ENCODE measurements at regions not wholly inside any gene's neighbourhood (a gene's known extent, or its start where the extent isn't known, plus 50 kb on each side); places are given as distances from the start of the nearest gene placed in this dataset.
A peak's percentile ranks its signal among the peaks of the same experiment; 100 is the strongest.

DNA sequence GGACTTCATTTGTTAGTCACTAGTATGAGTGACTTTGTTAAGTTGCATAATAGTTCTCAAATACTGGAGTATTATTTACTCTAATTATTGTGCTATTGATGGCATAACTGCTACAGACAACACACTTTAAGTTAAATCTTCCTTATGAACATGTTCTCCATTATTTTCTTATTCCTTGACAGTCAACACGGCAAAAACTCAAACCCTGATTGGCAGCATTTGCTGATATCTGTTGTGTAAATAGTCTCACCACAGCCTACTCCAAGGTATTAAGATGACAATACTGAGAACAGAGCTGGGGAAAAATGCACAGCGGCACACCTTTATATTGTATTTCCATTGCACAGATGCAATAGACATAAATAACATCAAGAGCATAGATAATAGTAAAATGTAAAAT is 568.0 kb upstream of the AADAT start:
- H3K4me3 Mint-ChIP-seq: no peak overlapping the region
- H3K9me3 Mint-ChIP-seq: peaks cover 0 to 8% of the 10 kb centered on the region in 2 donors
- H3K27me3 Mint-ChIP-seq: no peaks in the 10 kb centered on the region
- DNase-seq (no peak), ATAC-seq (no peak)
- no peaks in the 10 kb centered on the region for H3K4me1 Mint-ChIP-seq
- no peak overlapping the region for H3K27ac Mint-ChIP-seq

DNA sequence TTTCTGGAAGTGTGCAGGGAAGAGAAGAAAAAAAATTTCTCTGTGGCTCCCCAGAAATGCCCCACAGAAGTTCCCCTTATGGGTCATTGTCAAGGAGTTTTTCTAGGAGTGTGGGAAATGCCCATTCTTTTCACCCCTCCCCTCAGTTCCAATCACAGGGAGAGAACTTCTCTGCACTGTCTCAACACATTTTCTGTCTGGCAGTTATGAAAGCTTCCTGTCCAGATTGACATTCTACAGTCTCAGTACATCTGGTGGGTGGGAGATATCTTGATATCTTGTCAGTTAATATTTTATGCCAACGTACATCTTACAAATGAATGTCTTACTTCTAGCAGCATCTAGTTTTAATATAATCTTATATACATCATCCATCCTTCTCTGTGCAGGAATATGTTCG is 566.8 kb upstream of the AADAT start:
- H3K9me3 Mint-ChIP-seq: peaks cover 0 to 4% of the 10 kb centered on the region in 2 donors

DNA sequence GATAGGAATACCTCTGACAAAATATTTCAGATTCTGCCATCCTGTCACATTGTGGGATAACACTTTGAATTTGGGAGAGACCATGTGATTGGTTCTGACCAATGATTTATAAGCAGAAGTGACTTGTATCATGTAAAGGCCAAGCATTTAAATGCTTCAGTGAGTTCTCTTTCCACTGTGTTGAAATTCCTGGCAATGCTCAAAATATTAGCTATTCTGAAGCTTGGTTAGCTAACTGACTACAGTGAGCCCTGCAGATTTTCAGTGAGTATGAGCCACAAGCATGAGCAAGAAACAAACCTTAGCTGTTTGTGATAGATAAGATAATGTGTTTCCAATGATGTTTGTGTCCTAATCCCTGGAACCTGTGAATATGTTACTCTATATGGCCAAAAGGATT is 562.8 kb upstream of the AADAT start:
- peaks cover 0 to 4% of the 10 kb centered on the region in 2 donors for H3K9me3 Mint-ChIP-seq
- DNase-seq: no peak
- no peaks in the 10 kb centered on the region for H3K4me1 Mint-ChIP-seq
- ATAC-seq: no peak
- no peaks in the 10 kb centered on the region for H3K27me3 Mint-ChIP-seq
- no peak overlapping the region for H3K27ac Mint-ChIP-seq
- no peak overlapping the region for H3K4me3 Mint-ChIP-seq

More for the DNA sequence above, 566.8 kb upstream of the AADAT start:
- no peaks in the 10 kb centered on the region for H3K27me3 Mint-ChIP-seq
- ATAC-seq (no peak), DNase-seq (no peak)
- no peaks in the 10 kb centered on the region for H3K4me1 Mint-ChIP-seq
- no peak overlapping the region for H3K4me3 Mint-ChIP-seq
- H3K27ac Mint-ChIP-seq: no peak overlapping the region

DNA sequence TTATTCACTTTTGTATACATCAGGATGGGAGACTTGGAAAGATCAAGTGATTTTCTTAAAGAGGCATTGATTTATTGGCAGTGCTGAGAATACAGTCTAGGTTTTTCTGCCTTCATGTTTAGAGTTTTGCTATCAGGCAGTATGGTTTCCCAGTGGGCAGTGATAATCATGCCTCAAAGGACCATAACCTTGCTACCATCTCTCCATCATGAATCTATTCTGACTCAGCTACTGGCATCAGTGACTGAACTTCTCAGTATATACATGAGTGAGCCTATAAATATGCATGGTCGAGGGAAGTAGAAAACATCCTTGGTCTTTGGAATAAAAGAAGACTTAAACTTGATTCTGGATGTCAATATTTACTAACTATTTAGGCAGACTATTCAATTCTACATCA is 562.0 kb upstream of the AADAT start:
- Mint-ChIP-seq H3K4me1 (no peaks in the 10 kb centered on the region), H3K27ac (no peak overlapping the region), H3K27me3 (no peaks in the 10 kb centered on the region), H3K9me3 (peaks cover 0 to 4% of the 10 kb centered on the region in 2 donors), H3K4me3 (no peak overlapping the region)
- DNase-seq (no peak), ATAC-seq (no peak)

DNA sequence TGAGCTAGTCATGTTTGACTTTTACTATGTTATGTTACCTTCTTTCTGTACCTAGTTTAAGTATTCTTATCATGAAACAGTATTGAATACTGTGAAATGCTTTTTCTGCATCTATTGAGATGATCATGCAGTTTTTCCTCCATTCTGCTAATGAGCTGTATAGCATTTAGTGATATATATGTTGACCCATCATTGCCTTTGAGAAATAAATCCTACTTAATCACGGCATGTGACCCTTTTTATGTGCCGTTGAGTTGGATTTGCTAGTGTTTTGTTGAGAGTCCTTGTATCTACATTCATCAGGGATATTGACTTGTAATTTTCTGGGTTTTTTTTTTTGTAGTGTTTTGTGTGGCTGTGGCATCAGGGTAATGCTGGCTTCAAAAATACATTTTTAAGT is 537.7 kb upstream of the AADAT start:
- DNase-seq (no peak), ATAC-seq (no peak)
- H3K4me3 Mint-ChIP-seq: no peak overlapping the region
- peak overlapping the region in 1 of 2 donors; percentile 42 for H3K27ac Mint-ChIP-seq
- H3K4me1 Mint-ChIP-seq: no peaks in the 10 kb centered on the region
- H3K27me3 Mint-ChIP-seq: no peaks in the 10 kb centered on the region
- peaks cover 19 to 25% of the 10 kb centered on the region in 2 donors for H3K9me3 Mint-ChIP-seq

DNA sequence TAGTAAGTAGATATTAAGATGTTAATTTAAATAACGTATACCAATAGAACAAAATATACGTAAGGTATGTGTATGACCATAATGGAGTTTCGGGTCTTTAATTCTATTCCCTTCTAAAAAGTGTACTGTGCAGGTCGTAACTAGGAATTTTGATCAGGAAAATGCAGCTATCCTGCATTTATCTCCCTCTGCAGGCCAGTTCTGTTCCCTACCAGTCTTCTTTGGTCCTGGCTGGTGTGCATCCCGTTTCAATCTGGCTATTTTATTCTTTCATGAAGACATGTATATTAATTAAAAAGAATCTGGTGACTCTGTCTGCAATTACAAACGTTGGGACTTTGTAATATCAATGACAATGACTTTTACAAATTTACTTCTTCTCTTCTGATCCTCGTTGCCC is 534.1 kb upstream of the AADAT start:
- H3K27me3 Mint-ChIP-seq: no peaks in the 10 kb centered on the region
- H3K4me1 Mint-ChIP-seq: no peaks in the 10 kb centered on the region
- ATAC-seq (no peak), DNase-seq (no peak)
- H3K4me3 Mint-ChIP-seq: no peak overlapping the region
- H3K27ac Mint-ChIP-seq: no peak overlapping the region
- peaks cover 0 to 10% of the 10 kb centered on the region in 2 donors for H3K9me3 Mint-ChIP-seq

DNA sequence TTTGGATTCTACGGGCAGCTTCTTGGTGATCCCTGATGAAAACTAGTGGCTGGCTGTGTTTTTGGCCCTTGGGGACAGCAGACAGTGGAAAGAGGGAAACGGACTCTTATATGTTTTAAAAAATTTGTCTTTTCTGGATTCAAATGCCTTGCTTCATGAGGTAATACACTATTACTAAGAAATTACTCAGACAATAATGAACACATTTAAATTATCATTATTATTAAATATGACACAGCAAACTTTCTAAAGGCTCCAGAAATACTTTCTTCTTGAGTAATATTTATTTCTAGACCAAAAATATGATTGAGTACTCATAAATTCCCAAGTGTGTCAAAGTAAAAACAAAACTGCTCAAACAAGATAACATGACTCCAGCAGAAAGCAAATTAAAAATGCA is 520.7 kb upstream of the AADAT start:
- no peak overlapping the region for H3K4me3 Mint-ChIP-seq
- no peak overlapping the region for H3K27ac Mint-ChIP-seq
- no peaks in the 10 kb centered on the region for H3K4me1 Mint-ChIP-seq
- no peaks in the 10 kb centered on the region for H3K27me3 Mint-ChIP-seq
- DNase-seq (no peak), ATAC-seq (no peak)
- H3K9me3 Mint-ChIP-seq: peaks cover 1 to 10% of the 10 kb centered on the region in 2 donors

DNA sequence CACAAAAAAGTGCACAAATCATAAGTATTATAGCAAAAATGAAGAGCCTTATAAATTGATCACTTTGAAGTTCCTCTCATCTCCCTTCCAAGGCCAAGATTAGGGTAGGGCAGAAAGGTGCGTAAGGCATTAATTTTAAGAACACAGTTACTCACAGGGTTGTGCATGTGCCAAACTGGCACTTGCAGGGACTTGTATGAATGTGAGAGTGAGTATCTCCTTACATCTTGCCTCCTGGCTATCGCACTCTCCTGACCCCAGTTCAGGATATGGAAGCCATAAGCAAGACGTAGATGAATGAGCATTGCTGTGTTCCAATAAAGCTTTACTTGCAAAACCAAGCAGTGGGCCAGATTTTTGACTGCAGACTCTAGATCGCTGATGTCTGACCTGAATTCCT is 510.1 kb upstream of the AADAT start:
- Mint-ChIP-seq H3K27me3 (no peaks in the 10 kb centered on the region), H3K9me3 (peaks cover under 1% of the 10 kb centered on the region in 2 donors), H3K27ac (no peak overlapping the region), H3K4me3 (no peak overlapping the region), H3K4me1 (no peaks in the 10 kb centered on the region)
- DNase-seq (no peak), ATAC-seq (no peak)

DNA sequence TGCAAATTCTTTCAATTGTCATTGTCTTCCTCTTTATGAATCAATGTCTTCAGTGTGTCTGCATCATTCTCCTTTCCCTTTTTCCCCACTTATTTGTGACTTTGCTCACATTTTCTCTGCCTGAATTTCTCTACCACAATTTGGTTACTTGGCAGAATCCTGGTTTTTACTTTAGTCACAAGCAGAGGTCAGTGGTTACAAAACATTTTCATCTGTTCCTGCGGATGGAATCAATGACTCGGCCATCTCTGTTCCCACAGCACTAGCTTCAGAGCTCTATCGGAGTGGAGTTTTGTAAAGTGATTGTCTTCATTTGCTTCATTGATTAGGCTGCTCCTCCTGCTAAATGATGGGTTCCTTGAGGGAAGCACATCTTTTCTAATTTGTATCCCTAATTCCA is 501.3 kb upstream of the AADAT start:
- DNase-seq: no peak
- H3K27me3 Mint-ChIP-seq: no peaks in the 10 kb centered on the region

DNA sequence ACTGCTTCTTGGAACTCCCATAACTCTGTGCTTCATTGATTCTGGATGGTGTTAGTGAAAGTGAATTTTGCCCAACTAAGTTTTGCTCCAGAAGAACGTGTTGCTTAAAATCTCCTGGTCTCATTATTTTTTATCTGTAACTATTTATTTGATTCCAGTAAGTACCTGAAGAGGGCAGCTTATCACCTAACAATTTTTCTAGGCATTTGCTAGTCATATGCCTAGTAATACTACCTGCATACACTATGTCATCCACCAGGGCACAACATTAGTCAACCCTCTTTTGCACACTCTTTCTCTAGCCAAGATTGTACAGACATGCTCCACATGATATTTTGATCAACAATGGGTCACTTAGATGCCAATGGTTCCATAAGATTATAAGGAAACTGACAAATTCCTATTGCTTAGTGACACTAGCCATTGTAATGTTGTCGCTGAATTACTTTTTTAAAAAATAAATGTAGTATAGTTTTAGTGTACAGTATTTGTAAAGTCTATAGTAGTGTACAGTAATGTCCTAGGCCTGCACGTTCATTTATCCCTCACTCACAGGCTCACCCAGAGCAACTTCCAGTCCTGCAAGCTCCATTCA is 499.9 kb upstream of the AADAT start:
- Mint-ChIP-seq H3K4me1 (no peaks in the 10 kb centered on the region), H3K27ac (no peak overlapping the region), H3K4me3 (no peak overlapping the region), H3K27me3 (no peaks in the 10 kb centered on the region), H3K9me3 (peaks cover 7 to 24% of the 10 kb centered on the region in 2 donors)
- ATAC-seq (no peak), DNase-seq (no peak)

More for the DNA sequence above, 501.3 kb upstream of the AADAT start:
- Mint-ChIP-seq H3K4me3 (no peak overlapping the region), H3K4me1 (no peaks in the 10 kb centered on the region), H3K9me3 (peaks cover 7 to 24% of the 10 kb centered on the region in 2 donors), H3K27ac (no peak overlapping the region)
- ATAC-seq: no peak

DNA sequence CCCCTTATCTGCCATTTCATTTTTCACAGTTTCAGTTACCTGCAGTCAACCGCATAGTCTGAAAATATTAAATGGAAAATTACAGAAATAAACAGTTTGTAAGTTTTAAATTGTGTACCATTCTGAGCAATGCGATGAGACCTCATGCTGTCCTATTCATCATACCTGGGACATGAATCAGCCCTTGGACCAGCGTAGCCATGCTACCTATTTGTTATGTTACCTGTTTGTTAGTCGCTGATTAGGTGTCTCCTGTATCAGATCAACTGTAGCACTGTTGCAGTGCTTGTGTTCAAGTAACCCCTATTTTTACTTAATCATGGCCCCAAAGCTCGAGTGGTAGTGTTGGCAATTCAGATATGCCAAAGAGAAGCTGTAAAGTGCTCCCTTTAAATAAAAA is 492.2 kb upstream of the AADAT start:
- Mint-ChIP-seq H3K27me3 (no peaks in the 10 kb centered on the region), H3K9me3 (peaks cover 16 to 34% of the 10 kb centered on the region in 2 donors), H3K27ac (no peak overlapping the region), H3K4me1 (no peaks in the 10 kb centered on the region), H3K4me3 (no peak overlapping the region)
- DNase-seq (no peak), ATAC-seq (no peak)

DNA sequence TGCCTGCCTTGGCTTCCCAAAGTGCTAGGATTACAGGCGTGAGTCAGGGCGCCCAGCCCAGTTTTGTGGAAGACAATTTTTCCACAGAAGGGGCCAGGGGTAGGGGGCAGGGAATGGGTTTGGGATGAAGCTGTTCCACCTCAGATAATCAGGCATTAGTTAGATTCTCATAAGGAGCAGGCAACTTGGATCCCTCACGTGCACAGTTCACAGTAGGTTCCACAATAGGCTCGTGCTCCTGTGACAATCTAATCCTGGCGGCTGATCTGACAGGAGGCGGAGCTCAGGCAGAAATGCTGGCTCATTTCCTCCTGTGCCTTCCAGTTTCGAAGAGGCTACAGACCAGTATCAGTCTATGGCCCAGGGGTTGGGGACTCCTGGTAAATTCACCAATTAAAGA is 491.6 kb upstream of the AADAT start:
- H3K4me1 Mint-ChIP-seq: no peaks in the 10 kb centered on the region
- no peak overlapping the region for H3K27ac Mint-ChIP-seq
- ATAC-seq (no peak), DNase-seq (no peak)
- H3K9me3 Mint-ChIP-seq: peaks cover 20 to 38% of the 10 kb centered on the region in 2 donors
- no peak overlapping the region for H3K4me3 Mint-ChIP-seq
- no peaks in the 10 kb centered on the region for H3K27me3 Mint-ChIP-seq

DNA sequence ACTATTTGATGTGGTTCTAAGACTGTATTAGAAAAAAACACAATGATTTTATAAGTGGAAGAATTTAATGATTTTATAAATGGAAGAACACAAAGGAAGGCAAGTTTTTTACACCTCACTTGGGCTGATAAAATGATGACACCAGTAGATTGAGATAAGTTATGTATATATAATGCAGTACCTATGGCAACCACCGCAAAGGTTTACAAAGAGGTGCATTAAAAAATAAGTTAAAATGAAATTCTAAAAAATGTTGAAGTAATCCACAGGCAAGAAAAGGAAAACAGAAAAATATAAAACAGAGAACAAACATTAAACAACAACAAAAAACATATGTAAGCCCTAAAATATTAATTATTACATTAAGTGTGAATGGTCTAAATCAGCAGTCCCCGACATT is 490.9 kb upstream of the AADAT start:
- Mint-ChIP-seq H3K27ac (no peak overlapping the region), H3K4me3 (no peak overlapping the region), H3K27me3 (no peaks in the 10 kb centered on the region), H3K9me3 (peaks cover 20 to 38% of the 10 kb centered on the region in 2 donors), H3K4me1 (no peaks in the 10 kb centered on the region)
- ATAC-seq (no peak), DNase-seq (no peak)

DNA sequence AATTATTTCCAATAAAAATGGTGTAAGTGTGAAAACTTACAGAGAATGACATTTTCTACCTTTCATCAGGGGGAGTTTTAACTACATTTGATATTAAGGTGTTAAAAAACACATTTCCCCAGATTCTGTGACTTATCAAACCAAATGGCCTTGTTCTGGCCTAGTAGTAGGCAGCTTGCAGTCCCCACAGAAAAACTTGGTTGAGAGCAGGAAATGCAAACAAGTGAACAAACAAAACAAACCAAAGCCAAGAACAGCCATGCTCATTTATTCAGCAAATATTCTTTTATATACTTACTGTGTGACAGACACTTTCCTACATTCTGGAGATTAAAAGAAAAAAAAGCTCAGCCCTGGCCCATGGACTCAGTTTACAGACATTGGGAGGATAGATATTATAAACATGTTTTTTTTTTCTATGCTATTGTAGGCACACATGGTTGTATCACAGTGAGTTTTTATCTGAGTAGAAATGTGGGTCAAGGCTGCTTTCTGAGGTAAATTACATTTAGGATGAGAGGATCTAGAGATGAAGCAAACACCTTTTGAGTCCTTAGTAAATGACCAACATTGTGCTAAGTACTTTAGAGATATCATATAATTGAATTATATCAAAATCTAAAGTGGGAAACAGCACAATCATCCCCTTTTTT is 449.2 kb upstream of the AADAT start:
- ATAC-seq (no peak), DNase-seq (no peak)
- Mint-ChIP-seq H3K4me1 (no peaks in the 10 kb centered on the region), H3K9me3 (peaks cover 13 to 19% of the 10 kb centered on the region in 2 donors), H3K27me3 (no peaks in the 10 kb centered on the region), H3K4me3 (no peak overlapping the region), H3K27ac (no peak overlapping the region)

DNA sequence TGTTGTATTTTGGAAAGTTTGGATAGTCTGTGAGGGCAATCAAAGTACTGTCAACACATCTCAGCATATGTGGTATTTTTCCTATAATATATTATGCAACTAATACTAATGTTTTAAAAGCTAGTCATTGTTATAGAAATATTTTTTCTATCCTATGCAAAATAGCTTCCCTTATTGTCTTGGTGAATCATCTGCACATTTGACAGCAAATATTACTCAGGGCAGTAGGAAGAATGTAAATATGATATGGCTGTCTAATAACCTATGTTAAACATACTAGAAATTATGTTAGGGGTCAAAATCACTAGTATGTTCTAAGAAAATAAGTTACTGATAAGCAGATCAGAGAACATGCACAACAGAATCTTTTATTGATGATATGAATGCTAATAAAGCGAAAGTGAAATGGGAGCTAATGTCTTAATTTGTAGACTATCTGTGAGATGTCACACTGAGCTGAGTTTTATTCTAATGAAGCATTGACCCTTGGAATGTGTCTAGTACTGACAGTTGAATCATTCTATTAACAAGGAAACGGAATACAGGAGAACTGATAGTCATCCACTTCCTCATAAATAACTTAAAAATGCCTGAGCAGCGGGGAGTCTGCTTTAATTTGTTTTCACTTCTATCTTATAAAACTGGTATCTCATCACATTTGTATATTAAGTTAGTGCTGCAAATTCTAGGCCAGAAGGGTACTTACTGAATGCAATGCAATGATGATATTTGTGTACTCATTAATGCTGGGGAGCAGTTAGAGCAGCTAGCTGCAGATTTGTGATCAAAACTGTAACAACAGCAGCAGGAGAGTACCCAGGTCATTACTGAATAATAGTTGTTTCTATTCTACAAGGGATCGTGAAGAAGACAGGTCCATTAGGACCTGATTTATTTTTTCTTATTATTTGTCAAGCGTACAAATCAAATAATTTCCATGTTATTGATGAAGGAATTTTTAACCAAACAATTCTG is 440.3 kb upstream of the AADAT start:
- Mint-ChIP-seq H3K4me1 (no peaks in the 10 kb centered on the region), H3K27me3 (no peaks in the 10 kb centered on the region), H3K27ac (no peak overlapping the region), H3K4me3 (no peak overlapping the region), H3K9me3 (peaks cover 0 to 4% of the 10 kb centered on the region in 2 donors)
- no peak for ATAC-seq
- no peak for DNase-seq

DNA sequence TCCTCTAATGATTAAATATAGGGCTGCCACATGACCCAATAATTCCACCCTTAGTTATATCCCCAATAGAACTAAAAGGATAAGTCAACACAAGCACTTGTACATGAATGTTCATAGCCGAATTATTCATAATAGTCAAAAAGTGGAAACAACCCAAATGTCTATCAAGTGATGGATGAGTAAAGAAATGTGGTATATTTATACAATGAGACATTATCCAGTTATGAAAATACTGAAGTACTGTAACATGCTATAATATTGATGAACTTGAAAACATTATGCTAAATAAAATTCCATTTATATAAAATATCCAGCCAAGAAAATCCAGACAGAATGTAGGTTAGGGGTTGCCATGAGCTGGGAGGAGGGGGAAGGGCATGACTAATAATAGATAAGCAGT is 436.7 kb upstream of the AADAT start:
- H3K4me1 Mint-ChIP-seq: no peaks in the 10 kb centered on the region
- no peak overlapping the region for H3K4me3 Mint-ChIP-seq
- H3K27me3 Mint-ChIP-seq: no peaks in the 10 kb centered on the region
- no peak for ATAC-seq
- no peaks in the 10 kb centered on the region for H3K9me3 Mint-ChIP-seq
- no peak overlapping the region for H3K27ac Mint-ChIP-seq
- DNase-seq: no peak

All from stimulated activated naive CD8-positive, alpha-beta T cell treated with anti-CD3 and anti-CD28 coated beads, Interleukin-15, amount 100 ng/mL, for 72 hours (primary cell).